GM12873 (cell line): ENCODE measurements at regions not wholly inside any gene's neighbourhood (a gene's known extent, or its start where the extent isn't known, plus 50 kb on each side); places are given as distances from the start of the nearest gene placed in this dataset.
A peak's percentile ranks its signal among the peaks of the same experiment; 100 is the strongest.

Source experiments
- TF ChIP-seq, protein P1 (sequence below): IDR thresholded peaks from 2 replicates; pipeline ENCODE4 v1.5.1; 2012; ENCODE audit warnings: low read depth, mild to moderate bottlenecking, moderate library complexity, low read length, control low read depth; ENCODE audit not compliant: insufficient read depth; ENCODE audit errors: missing control alignments

DNA sequence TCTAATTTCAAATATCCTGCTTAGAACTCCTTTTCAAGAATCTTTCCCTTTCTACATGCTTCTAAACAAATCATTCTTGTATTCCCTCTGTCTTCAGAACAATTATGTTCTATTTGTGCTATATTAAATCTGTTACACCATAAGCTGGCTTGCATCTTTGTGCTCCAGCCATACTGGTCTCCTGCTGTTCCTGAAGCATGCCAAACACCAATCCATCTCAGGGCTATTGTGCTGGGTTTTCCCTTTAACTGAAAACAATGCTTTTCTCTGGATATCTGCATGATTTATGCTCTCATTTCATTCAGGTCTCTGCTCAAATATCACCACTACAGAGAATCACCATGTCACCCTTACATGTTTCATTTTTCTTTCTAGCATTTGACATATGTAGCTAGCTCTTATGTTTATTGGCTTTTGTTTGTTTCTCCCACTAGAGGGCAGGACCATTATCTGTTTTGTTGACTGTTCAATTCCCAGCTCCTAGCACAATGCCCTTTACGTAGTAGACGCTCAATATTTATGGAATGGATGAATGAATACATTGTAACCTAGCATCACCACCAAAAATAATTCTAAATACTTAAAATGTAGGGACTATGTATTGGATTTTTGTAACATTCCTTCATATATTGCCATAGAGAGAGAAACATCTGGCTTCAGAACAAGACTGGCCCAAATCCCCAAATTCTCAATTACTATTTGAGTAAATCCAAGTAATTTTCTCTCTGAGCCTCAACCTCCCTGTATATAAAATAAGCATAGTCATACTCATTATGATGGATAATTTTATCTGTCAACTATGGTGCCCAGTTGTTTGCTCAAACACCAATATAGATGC is 302.0 kb upstream of the SYT1 start:
- TF ChIP-seq, protein P1, sequence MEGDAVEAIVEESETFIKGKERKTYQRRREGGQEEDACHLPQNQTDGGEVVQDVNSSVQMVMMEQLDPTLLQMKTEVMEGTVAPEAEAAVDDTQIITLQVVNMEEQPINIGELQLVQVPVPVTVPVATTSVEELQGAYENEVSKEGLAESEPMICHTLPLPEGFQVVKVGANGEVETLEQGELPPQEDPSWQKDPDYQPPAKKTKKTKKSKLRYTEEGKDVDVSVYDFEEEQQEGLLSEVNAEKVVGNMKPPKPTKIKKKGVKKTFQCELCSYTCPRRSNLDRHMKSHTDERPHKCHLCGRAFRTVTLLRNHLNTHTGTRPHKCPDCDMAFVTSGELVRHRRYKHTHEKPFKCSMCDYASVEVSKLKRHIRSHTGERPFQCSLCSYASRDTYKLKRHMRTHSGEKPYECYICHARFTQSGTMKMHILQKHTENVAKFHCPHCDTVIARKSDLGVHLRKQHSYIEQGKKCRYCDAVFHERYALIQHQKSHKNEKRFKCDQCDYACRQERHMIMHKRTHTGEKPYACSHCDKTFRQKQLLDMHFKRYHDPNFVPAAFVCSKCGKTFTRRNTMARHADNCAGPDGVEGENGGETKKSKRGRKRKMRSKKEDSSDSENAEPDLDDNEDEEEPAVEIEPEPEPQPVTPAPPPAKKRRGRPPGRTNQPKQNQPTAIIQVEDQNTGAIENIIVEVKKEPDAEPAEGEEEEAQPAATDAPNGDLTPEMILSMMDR, result peak; percentile 28

DNA sequence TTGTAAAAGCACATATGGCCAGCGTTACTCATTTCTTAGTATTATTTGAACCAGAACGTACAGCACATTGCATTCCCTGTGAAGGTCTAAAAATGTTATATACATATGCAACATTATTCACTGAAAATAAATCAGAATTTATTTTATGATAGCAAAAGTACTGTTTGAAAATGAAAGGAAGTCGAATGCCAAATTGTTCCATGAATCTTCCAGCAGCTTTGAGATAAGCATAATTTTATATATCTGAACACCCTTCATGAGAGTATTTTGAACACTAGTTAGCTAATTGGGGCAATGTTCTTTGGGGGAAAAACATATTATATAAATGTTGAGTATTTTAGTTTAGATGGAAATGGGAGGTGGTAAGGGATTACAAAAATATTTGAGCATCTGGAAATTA is 300.7 kb upstream of the SYT1 start:
- TF ChIP-seq, protein P1, result no peak

DNA sequence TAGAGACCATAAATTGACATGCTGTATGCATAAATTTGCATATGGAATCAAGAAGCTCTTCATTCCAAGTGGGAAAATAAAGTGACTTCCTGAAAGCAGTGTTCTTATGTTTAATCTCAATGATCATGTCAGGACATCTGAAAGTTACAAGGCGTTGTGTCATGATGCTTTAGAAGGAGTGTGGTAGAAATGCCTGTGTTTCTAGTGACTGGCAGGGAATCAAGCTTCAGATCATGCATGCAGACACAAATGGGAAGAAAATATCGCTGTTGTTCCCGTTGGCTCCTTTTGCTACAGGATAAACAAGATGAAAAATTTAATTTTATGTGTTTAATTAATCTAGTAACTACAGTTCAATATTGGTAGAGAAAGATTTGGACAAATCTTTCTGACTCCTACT is 298.1 kb upstream of the SYT1 start:
- TF ChIP-seq, protein P1, result no peak

DNA sequence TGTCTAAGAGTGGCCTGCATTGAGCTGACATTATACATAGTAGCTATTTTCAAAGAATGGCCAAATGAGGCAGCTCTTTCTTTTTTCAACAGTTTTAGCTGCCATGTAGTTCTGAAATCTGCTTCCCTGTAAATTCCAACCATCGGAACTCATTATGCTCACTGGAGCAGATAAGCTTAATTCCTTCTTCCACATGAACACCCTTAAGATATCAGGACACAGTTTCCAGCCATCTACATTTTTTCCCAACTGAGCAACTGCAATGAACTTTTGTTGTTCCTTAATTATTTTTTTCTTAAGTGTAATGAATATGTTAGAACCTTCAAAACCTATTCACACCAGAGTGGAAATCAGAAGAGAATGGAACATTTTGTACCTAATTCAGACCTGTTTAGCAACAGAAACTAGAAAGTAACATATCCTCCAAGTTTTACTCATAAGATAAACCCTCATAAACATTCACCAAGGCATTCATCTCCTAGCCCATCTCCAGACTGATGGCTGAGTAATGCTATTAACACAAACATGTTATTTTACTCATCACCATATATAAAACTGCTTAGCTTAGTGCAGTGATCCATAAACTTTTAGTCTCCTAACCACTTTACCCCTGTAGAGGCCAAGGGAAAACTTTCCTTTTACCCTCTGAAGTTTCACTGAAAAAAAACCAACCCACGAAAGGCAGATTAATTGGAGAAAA is 296.1 kb upstream of the SYT1 start:
- TF ChIP-seq, protein P1, result no peak

DNA sequence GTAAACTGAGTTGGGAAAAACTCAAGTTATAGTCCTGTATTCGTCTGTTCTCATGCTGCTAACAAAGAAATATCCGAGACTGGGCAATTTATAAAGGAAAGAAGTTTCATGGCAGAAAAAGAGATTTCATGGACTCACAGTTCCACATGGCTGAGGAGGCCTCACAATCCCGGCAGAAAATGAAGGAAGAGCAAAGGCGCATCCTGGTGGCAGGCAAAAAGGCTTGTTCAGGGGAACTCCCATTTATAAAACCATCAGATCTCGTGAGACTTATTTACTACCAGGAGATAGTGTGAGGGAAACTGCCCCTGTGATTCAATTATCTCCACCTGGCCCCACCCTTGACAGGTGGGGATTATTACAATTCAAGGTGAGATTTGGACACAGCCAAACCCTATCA is 292.6 kb upstream of the SYT1 start:
- TF ChIP-seq, protein P1, result no peak

DNA sequence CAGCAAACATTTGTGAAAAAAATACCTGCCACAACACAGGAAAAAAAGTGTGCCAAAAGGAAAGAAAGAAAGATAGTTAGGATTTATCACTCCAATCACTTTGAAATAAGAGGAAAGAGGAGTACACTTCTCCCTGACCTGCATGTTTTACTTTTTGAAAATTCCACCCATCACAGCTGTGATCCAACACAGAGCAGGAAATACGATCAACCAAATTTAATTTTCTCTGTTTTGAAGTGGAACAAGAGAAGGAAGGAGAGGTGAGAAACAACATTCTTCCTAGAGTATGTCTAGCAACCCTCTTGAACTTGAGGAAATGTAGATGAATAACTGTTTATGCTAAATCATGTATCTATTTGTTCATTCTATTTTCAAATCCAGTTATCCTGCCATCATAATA is 284.7 kb upstream of the SYT1 start:
- TF ChIP-seq, protein P1, result no peak

DNA sequence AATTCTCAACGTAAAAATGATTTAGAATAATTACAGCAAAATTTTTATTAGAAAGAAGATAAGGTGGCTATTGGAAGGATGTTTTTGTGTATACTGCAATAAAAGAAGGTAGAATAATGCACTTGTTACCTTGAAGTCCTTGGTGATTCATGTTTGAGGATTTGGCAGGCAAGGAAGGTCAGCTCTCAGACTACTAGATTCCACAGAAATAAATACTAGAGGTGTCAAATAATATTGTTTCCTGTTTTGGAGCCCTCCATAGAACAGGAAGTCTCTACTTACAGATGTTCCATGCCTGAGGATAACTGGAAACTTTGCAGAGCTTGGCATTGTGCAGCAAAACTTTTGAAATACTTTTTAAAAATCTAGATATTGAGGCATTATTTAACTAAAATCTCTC is 284.3 kb upstream of the SYT1 start:
- TF ChIP-seq, protein P1, result no peak
